Panc1 (cell line): ENCODE measurements at regions not wholly inside any gene's neighbourhood (a gene's known extent, or its start where the extent isn't known, plus 50 kb on each side); places are given as distances from the start of the nearest gene placed in this dataset.

Source experiments
- ATAC-seq: fragments of 200-7000 bp; cut with Tn5 transposase; 2 replicates; pipeline ENCODE4 v1.9.1; 2020; ENCODE audit warnings: mild to moderate bottlenecking, moderate library complexity
- BruUV-seq: library from RNA; stranded (reverse); fragments of 400-500 nt; replicated peaks from 2 replicates; lab custom pipeline; 2021; lab: Mats Ljungman, UMichigan
- CTCF ChIA-PET: fragments of 300-600 bp; sonication (Branson Sonifier 250); formaldehyde crosslinking; loops from one replicate; lab custom pipeline; 2022; ENCODE audit warnings: antibody characterized with exemption; lab: Charles Lee
- POLR2A ChIA-PET: fragments of 300-600 bp; sonication (Branson Sonifier 250); formaldehyde crosslinking; loops from one replicate; lab custom pipeline; 2022; ENCODE audit warnings: antibody characterized with exemption; lab: Charles Lee
- DNase-seq: peaks from one replicate; pipeline ENCODE4 v3.0.0-alpha.2; 2010; ENCODE audit warnings: low read depth, low spot score
- H3K27ac ChIP-seq: 2 replicates; pipeline ENCODE4 v1.5.1; 2011; ENCODE audit warnings: mild to moderate bottlenecking, low read length, inconsistent platforms
- H3K27me3 ChIP-seq: fragments of 200-500 bp; sonication (Bioruptor generic); 2 replicates; pipeline ENCODE4 v1.6.0; 2014; ENCODE audit warnings: low read length, inconsistent platforms; ENCODE audit not compliant: control insufficient read depth, insufficient read depth
- H3K36me3 ChIP-seq: fragments of 200-500 bp; sonication (Bioruptor generic); 2 replicates; pipeline ENCODE4 v1.5.1; 2014; ENCODE audit warnings: inconsistent platforms, mild to moderate bottlenecking, low read length, moderate library complexity; ENCODE audit not compliant: control insufficient read depth, insufficient read depth
- H3K4me1 ChIP-seq: 2 replicates; pipeline ENCODE4 v1.5.1; 2011; ENCODE audit warnings: inconsistent platforms, mild to moderate bottlenecking, low read length, moderate library complexity; ENCODE audit not compliant: control insufficient read depth, insufficient read depth
- H3K4me3 ChIP-seq, 2 experiments: 2 replicates each; pipeline ENCODE4 v1.5.1; 2011 to 2012; ENCODE audit warnings: low read depth in 2 of 2, low read length in 2 of 2, mild to moderate bottlenecking in 2 of 2, inconsistent platforms in 1 of 2, moderate library complexity in 1 of 2
- H3K9me3 ChIP-seq: fragments of 200-500 bp; sonication (Bioruptor generic); 2 replicates; pipeline ENCODE4 v1.5.1; 2014; ENCODE audit warnings: low read depth, mild to moderate bottlenecking, inconsistent platforms, low read length, moderate library complexity; ENCODE audit not compliant: control insufficient read depth, insufficient read depth
- POLR2AphosphoS5 ChIP-seq: IDR thresholded peaks from 2 replicates; pipeline ENCODE4 v1.6.1; 2012; ENCODE audit warnings: mild to moderate bottlenecking, low read depth, low read length, moderate library complexity
- REST ChIP-seq, 2 experiments: IDR thresholded peaks; 2 replicates each; pipeline ENCODE4 v1.6.1; 2011 to 2012; ENCODE audit warnings: low read depth in 2 of 2, control low read depth in 1 of 2, low read length in 1 of 2, mild to moderate bottlenecking in 1 of 2, moderate library complexity in 1 of 2; ENCODE audit not compliant: insufficient read depth in 1 of 2
- SIN3A ChIP-seq: IDR thresholded peaks from 2 replicates; pipeline ENCODE4 v1.6.1; 2012; ENCODE audit warnings: low read depth, mild to moderate bottlenecking, low read length, moderate library complexity, borderline replicate concordance; ENCODE audit not compliant: insufficient read depth
- TCF7L2 ChIP-seq: IDR thresholded peaks from 2 replicates; pipeline ENCODE4 v1.6.1; 2011; ENCODE audit warnings: mild to moderate bottlenecking, low read depth, low read length, inconsistent platforms
- in situ Hi-C: cut with HindIII; loops from 2 replicates; pipeline ENCODE4 v1.10.0; 2016; ENCODE audit warnings: low sequenced_read_pairs, low pct_unique_long_range_greater_than_20kb
- intact Hi-C: fragments of 100-400 bp; cut with micrococcal nuclease; formaldehyde crosslinking; loops from one replicate; pipeline ENCODE4 v1.10.0; 2022; ENCODE audit not compliant: unreplicated experiment
- TF ChIP-seq, protein P1 (sequence below): fragments of 450-650 bp; IDR thresholded peaks from 2 replicates; pipeline ENCODE4 v1.5.1; 2017; ENCODE audit warnings: mild to moderate bottlenecking

DNA sequence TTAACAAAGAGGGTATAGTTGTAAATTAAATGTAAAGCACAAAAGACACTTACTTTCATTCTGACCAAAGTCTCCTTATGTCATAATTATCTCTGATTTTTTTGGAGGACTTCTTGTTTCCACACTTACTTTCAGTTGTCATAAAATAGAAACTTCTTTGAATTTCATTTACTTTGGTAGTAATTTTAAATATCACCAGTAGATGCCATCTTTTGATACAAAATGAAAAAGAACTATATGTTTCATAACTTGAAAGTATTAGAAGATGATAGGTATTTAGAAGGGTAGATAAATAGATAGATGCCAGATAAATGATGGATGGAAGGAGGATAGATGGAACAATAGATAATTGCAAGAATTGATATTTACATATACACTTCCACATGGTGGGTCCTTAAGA, 1865.3 kb upstream of the CDH9 start:
- DNase-seq (no peak), ATAC-seq (no peak)
- intact Hi-C loops: no loop called here

GRCh38 chr5:28896949-28897348, 1858.6 kb upstream of the CDH9 start:
- CTCF ChIA-PET: interaction anchor here (1.0 kb wide), 1 partner anchor 119 kb away, joined by 3 read pairs; no protein-coding TSS in a partner anchor
- DNase-seq: no peak
- POLR2A ChIA-PET: no interaction called here

More for the DNA sequence above, 1865.3 kb upstream of the CDH9 start:
- POLR2A ChIA-PET: no interaction called here
- Histone ChIP-seq H3K27me3 (no peaks in the 10 kb centered on the region), H3K27ac (no peak overlapping the region), H3K4me1 (no peaks in the 10 kb centered on the region), H3K36me3 (no peaks in the 10 kb centered on the region), H3K9me3 (no peaks in the 10 kb centered on the region), H3K4me3 (no peak overlapping the region)
- BruUV-seq: no TSS peak
- CTCF ChIA-PET: no interaction called here
- TF ChIP-seq TCF7L2: no peak
- TF ChIP-seq, protein P1, sequence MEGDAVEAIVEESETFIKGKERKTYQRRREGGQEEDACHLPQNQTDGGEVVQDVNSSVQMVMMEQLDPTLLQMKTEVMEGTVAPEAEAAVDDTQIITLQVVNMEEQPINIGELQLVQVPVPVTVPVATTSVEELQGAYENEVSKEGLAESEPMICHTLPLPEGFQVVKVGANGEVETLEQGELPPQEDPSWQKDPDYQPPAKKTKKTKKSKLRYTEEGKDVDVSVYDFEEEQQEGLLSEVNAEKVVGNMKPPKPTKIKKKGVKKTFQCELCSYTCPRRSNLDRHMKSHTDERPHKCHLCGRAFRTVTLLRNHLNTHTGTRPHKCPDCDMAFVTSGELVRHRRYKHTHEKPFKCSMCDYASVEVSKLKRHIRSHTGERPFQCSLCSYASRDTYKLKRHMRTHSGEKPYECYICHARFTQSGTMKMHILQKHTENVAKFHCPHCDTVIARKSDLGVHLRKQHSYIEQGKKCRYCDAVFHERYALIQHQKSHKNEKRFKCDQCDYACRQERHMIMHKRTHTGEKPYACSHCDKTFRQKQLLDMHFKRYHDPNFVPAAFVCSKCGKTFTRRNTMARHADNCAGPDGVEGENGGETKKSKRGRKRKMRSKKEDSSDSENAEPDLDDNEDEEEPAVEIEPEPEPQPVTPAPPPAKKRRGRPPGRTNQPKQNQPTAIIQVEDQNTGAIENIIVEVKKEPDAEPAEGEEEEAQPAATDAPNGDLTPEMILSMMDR: no peak; the same call in 1 of the 2 replicates
- no peak for TF ChIP-seq REST (IDR thresholded peaks at IDR 0.05; ENCODE audit: insufficient read depth in 1 of 2, low read depth in 2 of 2, low read length in 1 of 2)
- TF ChIP-seq POLR2AphosphoS5: no peak
- no peak for TF ChIP-seq SIN3A
- in situ Hi-C loops: no loop called here

More at GRCh38 chr5:28896949-28897348, 1858.6 kb upstream of the CDH9 start:
- Histone ChIP-seq H3K27ac (no peak overlapping the region), H3K4me3 (no peak overlapping the region), H3K27me3 (no peaks in the 10 kb centered on the region), H3K4me1 (no peaks in the 10 kb centered on the region), H3K9me3 (no peaks in the 10 kb centered on the region), H3K36me3 (no peaks in the 10 kb centered on the region)
- TF ChIP-seq, protein P1: no peak
- TF ChIP-seq REST (IDR thresholded peaks at IDR 0.05; ENCODE audit: insufficient read depth in 1 of 2, low read depth in 2 of 2, low read length in 1 of 2) (no peak), POLR2AphosphoS5 (no peak), TCF7L2 (no peak), SIN3A (no peak)
- no TSS peak for BruUV-seq
- intact Hi-C loops: loop anchor here (2.0 kb wide), 1 partner anchor 118 kb away; no protein-coding TSS in a partner anchor
- ATAC-seq: no peak
- in situ Hi-C loops: no loop called here
